HG03095 (cell line): ENCODE measurements at regions not wholly inside any gene's neighbourhood (a gene's known extent, or its start where the extent isn't known, plus 50 kb on each side); places are given as distances from the start of the nearest gene placed in this dataset.
"Not testable (repeated sequence)": the region's sequence is repeated elsewhere in the genome, so short reads cannot be mapped to it uniquely, and the experiment has no call there.

Source experiments
- ATAC-seq: cut with Tn5 transposase; IDR thresholded peaks from one replicate; pipeline ENCODE4 v1.9.1; 2021; ENCODE audit warnings: moderate library complexity; ENCODE audit not compliant: unreplicated experiment

GRCh38 chr18:995629-996028 is 91.0 kb downstream of the ADCYAP1 start:
- ATAC-seq: no peak

DNA sequence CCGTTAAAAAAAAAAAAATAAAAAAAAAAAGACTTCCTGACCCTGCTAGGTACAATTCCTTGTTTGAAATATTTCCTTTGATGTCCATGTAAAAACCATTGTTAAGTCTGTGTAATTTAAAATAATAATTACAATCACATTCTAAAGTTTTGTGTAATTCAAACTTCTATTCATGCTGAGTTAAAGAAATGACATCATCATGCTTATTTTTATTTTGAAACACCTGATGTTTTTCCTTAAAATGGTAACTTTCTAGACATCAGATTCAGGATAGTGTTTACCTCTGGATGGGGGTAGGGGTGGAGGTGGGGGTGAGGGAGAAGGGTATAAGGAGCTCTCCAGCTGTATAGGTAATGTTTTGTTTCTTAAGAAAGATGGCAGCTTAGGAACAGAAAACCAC is 92.8 kb downstream of the ADCYAP1 start:
- ATAC-seq: no peak

DNA sequence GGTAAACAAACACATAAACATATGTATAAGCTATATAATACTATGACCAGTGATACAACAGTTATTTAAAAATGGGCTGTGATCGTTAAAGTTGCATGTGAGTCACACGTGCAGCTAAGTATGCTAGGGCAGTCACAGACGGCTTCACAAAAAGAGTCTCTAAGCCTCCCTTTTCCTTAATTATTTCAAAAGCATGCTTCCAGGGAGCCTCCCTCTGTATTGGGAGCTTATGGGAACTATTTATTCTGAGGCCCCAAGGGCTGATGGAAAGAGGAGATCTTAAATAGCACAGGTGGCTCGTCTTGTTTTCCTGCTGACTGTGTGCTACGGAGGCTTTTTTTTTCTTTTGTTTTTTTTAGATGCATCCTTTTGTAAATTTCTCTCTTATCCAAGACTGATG is 94.3 kb downstream of the ADCYAP1 start:
- no peak for ATAC-seq

DNA sequence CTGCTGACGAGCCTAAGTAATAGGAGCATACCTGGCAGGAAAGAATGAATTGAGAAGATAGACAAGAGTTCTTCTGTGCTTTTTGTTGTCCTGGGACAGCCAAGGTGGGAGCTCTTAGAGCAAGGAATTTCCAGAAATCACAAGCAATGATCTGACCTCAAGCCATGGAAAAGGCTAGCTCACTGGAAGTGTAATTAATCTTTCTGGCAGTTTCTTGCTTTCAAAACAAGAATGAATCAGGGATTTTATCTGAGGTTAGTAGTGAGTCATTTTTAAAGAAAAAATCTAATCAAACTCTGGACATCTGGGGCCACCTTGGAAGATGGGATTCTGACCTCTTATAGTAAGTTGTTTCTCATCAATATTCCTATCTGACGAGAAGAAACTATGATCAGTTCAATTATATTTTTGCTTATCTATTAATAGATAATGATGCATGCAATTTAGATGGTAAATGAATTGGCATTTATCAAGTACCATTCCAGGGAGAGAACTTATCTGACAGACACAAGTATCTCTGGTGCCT is 98.0 kb downstream of the ADCYAP1 start:
- no peak for ATAC-seq

DNA sequence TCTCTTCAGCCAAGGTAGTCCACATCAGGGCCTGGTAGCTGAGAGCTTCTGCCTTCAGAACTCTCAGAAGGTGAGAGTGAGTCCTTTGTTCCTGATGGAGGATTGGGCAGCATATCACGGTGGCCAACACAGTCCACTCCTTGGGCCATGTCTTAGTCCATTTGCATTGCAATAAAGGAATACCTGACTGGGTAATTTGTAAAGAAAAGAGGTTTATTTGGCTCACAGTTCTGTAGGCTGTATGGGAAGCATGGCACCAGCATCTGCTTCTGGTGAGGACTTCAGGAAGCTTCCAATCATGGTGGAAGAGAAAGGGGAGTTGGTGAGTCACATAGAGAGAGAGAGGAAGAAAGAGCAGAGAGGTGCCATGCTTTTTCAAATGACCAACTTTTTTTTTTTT is 98.8 kb downstream of the ADCYAP1 start:
- no peak for ATAC-seq

- ATAC-seq: no peak
Measured at GRCh38 chr18:1006304-1006703, 101.6 kb downstream of the ADCYAP1 start.

- ATAC-seq: no peak
Measured at GRCh38 chr18:1006965-1007364, 102.3 kb downstream of the ADCYAP1 start.

DNA sequence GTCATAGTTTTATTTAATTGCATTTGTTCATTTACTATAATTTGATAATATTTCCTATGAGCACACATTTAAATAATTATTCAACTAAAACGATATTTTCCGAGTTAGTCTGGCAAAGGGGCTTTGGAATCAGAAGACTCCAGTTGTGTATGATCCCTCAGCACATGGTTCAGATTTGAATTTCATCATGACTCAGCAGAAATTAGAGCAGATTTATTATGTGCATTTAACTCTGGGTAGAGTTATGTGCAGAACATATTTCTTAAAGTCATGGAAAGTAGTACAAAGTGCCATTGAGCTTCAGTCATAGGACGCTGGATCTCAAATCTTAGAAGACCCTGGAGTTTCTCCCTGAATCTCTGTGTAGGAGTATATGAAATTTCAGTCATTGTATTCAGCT is 106.7 kb downstream of the ADCYAP1 start:
- no peak for ATAC-seq

GRCh38 chr18:1012775-1013174 is 108.1 kb downstream of the ADCYAP1 start:
- no peak for ATAC-seq

GRCh38 chr18:1013951-1014350 is 109.3 kb downstream of the ADCYAP1 start:
- ATAC-seq: no peak

GRCh38 chr18:1014509-1014908 is 109.8 kb downstream of the ADCYAP1 start:
- ATAC-seq: no peak

DNA sequence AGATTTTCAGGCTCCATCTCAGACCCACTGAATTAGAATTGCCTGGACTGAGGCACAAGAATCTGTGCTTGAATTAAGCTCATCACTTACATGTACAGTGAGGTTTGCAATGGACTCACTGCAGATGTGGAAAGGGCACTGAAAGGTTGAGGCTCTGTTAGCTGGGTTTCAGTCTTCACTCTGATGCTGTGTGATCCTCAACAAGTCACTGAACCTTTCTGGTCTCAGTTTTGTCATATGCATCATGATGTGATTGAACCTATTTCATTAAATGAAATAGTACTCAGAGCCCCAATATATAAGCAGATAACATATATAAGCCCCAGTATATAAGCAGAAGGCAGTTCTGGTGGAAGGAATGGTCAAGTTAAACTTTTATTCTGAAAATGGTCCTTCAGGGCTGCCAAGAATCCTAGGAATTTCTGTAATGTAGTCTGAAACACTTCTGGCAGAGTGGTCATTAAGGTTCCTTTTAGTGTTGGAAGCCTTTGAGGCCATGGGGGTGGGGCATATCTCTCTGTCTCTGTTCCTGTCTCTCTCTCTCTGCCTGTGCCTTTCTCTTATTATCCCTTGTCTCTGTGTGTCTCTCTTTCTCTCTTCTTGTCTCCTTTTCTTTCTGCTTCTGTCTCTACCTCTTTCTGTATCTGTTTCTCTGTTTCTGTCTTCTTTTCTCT is 110.4 kb downstream of the ADCYAP1 start:
- ATAC-seq: no peak

- no peak for ATAC-seq
Measured at GRCh38 chr18:1015777-1016176, 111.1 kb downstream of the ADCYAP1 start.

DNA sequence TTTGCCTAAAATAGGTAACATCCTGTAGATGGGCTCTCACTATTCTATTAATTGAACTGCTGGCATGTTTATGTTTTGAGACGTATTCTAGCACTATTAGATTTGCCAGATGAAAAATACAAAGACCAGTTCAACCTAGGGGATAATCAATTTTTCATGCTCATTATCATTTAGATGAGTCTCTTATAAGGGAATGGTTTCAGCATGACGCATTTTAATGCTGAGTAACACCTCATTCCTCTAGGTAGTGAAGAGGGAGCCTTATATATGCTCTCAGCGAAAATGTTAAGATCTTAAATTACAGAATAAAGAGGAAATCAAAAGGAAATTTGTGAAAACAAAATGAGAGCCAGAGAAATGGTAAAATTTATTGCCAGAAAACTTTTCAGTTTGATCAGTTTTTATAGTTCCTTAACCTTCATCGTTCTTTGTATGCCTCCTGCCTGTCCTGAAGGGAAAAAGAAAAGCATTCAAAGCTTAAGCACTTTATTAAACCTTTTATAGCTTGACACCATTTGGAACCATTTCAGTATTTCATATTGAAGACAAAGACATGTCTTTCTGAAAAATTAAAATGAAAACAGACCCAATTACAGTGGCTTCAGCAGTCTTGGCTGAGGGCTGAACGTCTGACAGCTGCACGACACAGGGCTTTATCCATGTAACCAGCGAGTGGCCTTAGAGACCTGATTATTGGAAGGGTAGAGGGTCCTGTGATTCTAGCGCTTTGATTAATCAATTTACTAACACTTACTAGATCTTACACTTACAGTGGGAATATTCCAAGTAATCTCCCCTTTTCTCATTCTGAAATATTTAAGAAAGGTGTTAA is 112.8 kb downstream of the ADCYAP1 start:
- ATAC-seq: no peak

GRCh38 chr18:1018181-1018681 is 113.6 kb downstream of the ADCYAP1 start:
- ATAC-seq: no peak

DNA sequence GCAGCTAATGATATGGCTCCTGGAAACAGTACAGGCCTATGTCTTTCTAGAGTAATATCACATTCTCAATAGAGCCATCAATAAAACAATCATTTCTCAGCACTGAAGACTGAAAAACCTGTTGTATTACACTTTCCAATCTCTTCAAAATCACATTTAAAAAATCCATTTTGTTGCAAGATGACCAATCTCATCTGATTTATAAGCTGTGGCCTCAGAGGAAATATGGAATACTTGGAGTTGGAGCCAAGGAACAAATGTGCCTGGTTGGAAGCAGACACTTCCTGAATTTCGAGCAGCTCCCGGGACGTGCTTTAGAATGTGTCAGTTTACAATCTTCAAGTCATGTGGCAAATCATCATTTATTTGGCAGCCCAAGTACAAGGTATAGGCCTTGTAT is 114.5 kb downstream of the ADCYAP1 start:
- no peak for ATAC-seq

GRCh38 chr18:1020731-1021344 is 116.2 kb downstream of the ADCYAP1 start:
- no peak for ATAC-seq

GRCh38 chr18:1026930-1027329 is 122.3 kb downstream of the ADCYAP1 start:
- ATAC-seq: no peak

- not testable (repeated sequence) for ATAC-seq
Measured at GRCh38 chr18:1033092-1033491, 128.4 kb downstream of the ADCYAP1 start.

- ATAC-seq: no peak
Measured at GRCh38 chr18:1034971-1035370, 130.3 kb downstream of the ADCYAP1 start.

- ATAC-seq: no peak
Measured at GRCh38 chr18:1036926-1037325, 132.3 kb downstream of the ADCYAP1 start.

DNA sequence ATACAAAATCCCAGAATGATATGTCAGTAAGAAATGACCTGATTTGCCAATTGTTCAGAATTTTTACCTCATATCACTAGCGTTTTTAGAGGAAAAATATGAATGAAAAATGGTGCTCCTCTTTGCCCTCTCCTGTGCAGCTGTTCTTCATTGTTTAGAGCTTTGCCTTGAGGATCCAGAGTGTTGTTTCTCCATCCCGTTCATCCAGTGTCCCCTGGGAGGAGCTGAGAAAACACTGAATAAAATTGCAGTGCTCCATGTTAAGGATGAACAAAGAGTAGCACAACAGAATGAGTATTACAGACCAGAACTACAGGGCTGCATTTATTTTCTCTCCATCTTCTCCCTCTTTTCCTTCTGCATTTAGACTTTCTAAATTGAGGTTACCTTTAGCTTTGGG is 133.1 kb downstream of the ADCYAP1 start:
- ATAC-seq: no peak
